ENCODE measurements at regions not wholly inside any gene's neighbourhood (a gene's known extent, or its start where the extent isn't known, plus 50 kb on each side); places are given as distances from the start of the nearest gene placed in this dataset.
"Not testable (repeated sequence)": the region's sequence is repeated elsewhere in the genome, so short reads cannot be mapped to it uniquely, and the experiment has no call there.

DNA sequence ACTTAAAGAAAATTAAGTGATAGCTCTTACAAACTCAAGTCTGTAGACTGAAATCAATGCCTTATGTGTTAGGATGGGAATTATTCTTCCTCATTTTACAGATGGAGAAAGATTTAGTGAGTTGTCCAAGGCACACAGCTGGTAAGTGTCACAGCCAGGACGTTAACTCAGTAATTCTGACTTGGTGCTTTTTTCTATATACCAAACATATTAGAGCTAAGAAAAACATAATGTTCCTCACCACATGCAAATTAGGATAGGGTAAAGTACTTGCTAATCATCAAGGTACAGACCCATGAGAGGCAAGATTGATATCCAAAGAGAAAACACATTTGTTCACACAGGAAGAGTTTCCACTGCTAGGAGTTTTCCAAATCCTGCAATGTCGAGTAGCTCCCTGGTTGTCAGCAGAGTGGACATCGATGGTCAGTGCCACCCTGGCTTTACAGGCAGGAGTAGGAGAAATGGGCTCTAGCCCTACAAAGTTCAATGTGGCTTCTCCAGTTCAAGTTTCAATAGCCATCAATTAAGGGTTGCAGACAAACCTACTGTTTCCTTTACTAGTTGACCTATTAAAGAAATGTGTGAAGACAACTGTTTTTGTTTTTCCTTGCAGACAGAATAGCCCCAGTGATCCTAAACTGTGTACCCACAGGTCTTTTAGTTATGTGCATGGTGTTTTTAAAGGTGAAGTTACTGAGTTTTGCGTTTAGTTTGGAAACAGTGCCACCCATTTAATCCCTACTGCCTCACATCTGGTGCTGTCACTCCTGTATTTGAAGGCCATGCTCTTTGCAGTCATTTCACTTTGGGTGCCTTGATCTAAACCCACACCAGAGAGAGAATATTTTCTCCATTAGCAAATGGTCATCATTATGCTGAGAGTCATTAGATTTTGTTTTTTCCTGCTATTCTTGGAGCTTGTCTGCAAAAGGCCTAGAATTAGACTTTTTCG is 460.8 kb upstream of the SMARCA2 start:
- DNase-seq (ENCODE audit: low spot score): no peak

DNA sequence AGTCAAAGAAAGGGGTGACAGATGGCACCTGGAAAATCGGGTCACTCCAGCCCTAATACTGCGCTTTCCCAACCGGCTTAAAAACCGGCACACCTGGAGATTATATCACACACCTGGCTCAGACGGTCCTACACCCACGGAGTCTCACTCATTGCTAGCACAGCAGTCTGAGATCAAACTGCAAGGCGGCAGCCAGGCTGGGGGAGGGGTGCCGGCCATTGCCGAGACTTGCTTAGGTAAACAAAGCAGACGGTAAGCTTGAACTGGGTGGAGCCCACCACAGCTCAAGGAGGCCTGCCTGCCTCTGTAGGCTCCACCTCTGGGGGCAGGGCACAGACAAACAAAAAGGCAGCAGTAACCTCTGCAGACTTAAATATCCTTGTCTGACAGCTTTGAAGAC is 456.5 kb upstream of the SMARCA2 start:
- DNase-seq (ENCODE audit: low spot score): not testable (repeated sequence)

DNA sequence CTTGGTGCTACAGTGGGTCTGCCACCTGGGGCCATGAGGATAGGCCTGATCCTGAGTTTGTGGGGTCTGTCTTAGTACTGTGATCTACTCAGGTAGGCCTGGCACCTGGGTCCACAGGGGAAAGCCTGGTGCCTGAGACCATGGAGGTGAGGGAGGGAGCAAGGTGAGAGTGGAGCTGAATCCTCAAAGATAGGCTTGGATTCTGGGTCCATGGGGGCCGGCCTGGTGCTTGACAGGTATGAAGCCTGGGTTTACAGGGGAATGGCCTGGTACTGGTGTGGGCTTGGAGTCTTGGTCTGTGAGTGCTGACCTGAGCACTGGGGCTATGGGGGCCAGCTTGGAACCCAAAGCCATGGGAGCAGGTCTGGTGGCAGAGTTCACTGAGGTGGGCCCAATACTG is 439.2 kb upstream of the SMARCA2 start:
- DNase-seq (ENCODE audit: low spot score): no peak

DNA sequence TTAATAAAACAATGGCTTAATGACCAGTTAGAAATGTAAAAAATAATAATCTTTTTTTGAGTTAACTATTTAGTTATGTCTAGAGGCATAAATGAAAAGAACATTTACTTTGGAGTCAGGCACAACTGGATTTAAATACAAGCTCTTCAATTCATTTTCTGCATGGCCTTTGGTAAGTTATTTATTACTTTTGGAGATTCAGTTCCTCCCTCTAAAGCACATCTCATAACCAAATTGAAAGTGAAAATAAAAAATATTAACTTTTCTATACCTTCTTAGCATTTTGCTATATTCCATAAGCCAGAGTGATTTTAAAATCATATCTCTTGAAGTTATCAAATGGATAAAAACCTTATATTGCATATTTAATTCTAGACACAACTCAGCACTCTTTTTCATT is 434.9 kb upstream of the SMARCA2 start:
- no peak for DNase-seq (ENCODE audit: low spot score)

DNA sequence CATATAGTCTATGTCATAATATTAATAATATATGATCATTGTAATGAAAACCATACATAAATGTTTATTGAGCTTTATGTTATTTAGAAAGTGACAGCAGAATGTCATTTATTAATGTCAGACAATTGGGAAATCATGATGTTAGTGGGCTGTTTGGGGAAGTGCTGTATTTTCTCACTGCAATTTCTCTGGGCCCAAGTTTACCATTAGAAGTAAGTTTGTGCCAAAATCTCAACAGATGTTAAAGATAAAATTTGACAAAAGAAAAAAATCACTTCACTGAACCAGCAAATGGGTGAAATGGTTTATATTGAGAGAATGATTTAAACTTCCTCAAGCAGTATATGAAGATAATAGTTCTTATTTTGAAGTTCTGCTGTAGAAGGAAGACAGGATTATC is 433.2 kb upstream of the SMARCA2 start:
- no peak for DNase-seq (ENCODE audit: low spot score)

DNA sequence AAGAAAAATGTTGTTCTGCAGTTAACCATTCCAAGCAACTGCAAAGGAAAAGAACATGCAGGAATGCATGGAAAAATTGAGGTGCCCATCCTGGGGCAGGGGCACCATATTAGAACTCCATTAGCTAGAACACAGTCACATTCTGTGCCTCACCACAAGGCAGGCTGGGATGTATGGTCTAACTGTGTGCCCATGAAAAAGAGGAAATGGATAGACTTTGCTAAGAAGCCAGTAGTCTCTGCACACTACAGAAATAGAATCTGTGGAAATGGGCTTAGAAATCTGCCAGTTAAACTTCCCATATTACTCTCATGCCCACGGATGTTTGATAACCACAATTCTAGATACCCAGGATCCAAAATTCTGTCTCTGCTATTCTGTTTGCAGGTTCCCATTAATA is 423.8 kb upstream of the SMARCA2 start:
- no peak for DNase-seq (ENCODE audit: low spot score)

DNA sequence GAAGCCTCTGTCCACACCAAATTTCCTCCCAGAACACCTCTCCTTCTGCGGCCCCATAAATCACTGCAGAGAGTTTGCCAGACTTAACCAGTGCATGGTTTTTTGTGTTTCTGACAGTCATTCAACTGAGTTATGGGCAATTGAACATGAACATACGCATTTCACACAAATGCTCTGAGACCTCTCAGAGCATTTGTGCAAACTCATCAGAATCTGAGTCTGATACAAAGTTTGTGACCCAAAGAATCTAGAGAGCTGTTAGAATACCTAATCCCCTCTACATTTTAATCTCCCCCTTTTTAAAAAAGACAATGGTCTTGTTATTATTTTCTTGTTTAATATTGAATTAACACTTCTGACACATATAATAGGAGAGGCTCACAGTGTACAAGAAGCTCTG is 416.9 kb upstream of the SMARCA2 start:
- DNase-seq (ENCODE audit: low spot score): no peak

DNA sequence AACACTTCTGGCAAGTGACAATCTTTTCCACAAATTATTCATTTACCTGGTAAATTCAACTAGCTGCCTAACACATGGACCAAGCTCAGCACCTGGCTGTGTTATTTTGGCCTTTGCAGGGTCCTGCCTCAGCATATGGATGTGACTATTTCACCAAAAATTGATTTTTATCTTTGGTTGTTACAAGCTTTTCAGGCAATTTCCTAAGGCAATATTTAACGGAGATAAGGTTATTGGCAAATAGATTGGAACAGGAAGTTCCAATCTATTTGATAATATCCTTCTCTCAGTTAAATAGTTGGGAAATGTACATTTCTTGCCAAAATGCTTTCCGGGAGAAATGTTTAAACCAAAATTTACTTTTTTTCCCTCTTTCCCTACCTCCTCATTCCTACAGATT is 415.2 kb upstream of the SMARCA2 start:
- no peak for DNase-seq (ENCODE audit: low spot score)

DNA sequence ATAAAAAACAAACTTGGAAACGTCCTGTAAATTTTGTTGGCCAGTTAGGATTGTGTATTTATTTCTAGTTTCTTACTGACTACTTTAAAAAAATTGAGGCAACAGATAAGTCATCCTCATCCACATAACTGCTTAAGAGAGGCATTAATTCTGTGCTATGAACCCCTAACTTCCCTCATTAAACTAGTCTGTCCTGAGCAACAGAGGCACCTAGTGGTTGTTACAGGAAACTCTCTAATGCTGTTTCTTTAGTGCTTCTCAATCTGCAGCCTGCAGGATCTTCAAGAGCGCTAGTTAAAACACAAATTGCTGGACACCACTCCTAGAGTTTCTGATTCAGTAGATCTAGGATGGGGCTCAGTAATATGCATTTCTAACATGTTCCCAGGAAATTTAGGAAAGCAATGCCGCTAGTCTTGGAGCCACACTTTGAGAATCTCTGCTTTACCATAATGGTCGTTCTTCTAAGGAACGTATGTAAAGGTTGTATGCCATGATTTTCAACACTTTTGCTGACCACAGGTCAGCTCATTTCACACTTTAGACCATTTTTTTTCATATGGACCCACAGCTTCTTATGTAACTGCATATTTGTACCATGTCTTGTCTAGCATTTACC is 410.1 kb upstream of the SMARCA2 start:
- peak; percentile 2 for DNase-seq (ENCODE audit: low spot score)

DNA sequence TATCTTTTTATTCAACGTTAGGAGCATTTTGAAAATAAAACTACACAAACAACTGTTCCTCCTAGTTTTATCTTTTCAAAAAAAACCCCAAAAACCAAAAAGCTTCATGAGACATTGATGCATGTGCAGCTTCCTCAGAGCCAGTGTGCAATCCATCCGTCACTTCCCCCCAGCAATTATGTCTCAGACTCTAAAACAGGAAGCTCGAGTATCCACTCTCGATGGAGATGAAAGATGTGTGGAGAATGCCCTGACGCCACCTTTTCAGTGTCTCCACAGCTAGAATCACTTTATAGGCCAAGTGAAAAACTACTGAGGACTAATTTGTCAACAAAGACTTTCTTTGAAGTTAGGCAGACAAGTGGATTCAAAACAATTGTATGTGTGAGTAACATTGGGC is 408.9 kb upstream of the SMARCA2 start:
- no peak for DNase-seq (ENCODE audit: low spot score)

DNA sequence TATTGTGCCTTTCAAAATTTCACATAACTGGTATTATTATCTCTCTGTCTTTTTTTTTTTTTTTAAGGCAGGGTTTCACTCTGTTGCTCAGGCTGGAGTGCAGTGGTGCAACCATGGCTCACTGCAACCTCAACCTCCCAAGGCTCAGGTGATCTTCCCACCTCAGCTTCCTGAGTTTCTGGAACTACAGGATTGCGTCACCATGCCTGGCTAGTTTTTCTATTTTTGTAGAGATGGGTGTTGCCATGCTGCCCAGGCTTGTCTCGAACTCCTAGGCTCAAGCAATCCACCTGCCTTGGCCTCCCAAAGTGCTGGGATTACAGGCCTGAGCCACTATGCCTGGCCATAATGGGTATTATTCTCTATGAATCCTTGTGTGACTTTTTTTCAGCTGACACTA is 402.3 kb upstream of the SMARCA2 start:
- no peak for DNase-seq (ENCODE audit: low spot score)

DNA sequence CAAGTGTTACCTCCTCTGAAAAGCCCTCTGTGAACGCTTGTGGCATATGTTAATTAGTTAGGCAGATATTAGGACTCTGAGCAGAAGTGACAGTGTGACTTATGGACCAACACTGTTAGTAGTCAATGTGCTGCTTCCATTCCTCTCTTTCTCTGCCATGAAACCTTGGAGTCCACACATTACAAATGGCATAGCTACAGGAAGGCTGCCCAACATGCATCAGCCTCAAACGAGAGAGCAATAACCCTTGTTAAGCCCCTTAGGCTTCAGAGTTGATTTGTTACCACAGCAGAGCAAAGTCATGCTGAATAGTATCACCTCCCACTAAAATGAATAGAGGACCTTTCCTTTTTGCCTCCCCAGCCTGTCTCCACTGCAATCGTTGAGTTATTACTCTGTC is 397.7 kb upstream of the SMARCA2 start:
- DNase-seq (ENCODE audit: low spot score): no peak

DNA sequence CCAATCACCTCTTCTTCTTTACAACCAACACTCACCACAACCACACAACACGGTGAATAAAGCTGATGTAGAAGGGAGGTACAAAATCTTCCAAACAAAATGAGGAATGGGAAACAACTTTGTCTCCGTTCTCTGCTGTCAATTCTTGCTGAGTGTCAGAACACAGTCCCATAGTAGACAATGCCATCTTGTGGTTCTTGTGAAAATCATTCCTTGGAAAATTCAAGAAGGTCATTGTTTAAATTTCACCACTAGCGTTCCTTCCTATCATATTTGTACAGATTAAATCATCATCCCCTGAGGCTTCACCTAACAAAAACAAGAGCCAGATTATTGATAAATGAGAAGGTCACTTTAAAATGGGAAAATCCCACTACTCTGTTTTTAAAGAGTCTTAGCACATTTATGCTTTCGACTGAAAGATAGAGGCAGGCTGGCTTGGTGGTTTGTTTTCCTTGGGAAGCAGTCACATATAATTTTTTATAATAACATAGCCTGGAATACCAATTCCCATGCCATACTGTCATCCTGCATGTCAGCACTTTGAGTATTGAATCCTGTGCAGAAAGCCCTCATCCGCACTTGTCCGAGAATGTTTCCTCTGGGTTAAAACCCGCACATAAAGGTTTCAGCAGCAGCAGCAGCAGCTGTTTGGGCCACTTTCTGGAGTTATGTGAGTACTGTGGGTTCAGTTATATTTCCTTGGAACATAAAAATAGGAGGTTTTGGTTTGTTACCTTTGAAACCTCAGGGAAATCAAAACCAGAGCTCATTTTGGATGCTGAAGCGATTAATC is 395.0 kb upstream of the SMARCA2 start:
- DNase-seq (ENCODE audit: low spot score): no peak

DNA sequence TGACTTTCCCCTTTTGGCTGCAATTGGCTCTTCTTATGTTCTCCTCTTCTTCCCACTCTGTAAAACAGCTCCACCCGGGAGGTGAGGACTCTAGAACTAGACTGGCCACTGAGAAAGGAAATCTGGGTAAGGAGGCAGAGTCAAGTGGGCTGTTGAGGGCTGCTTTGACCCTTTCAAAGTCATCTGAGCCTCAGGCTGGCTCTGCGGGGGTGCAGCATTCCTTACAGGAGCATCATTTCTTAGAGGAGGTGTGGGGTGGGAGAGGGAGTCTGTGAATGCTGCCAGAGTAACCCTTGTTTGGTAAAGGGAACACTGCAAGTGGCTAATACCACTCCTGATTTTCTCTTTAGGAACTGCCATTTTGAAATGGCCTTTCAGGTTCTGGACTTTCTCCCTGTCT is 377.7 kb upstream of the SMARCA2 start:
- DNase-seq (ENCODE audit: low spot score): no peak

DNA sequence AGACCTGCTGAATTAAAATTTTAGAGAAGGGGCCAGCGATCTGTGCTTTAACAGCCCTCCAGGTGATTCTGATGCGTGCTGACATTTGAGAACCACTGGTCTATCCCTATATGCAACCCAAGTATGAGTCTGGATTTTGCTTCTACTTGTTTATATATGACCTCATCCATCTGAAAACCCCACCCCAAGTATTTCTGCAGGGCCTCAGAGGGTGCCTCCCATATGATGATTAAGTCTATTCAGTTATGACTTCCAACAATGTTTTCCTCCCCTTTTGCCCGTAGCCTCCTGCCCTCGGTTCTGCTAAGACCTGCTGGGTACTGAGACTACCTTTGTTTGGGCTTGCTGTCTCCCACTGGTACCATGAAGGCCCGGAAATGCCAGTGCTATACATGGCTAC is 376.0 kb upstream of the SMARCA2 start:
- DNase-seq (ENCODE audit: low spot score): no peak

DNA sequence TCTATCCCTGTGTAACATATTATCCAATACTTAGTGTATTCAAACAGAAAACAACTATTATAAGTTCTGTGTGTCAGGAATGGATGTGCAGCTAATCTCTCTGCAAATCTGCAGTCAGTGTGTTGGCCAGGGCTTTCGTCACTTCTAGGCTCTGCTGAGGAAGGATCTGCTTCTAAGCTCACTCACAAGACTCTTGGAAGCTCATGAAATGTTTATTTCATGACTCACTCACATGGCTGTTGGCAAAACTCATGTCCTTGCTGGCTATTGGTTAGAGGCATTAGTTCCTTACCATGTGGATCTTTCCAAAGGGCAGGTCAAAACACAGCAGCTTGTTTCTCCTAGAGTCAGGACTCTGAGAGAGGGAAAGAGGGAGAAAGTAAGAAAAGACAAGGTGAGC is 367.4 kb upstream of the SMARCA2 start:
- DNase-seq (ENCODE audit: low spot score): no peak

DNA sequence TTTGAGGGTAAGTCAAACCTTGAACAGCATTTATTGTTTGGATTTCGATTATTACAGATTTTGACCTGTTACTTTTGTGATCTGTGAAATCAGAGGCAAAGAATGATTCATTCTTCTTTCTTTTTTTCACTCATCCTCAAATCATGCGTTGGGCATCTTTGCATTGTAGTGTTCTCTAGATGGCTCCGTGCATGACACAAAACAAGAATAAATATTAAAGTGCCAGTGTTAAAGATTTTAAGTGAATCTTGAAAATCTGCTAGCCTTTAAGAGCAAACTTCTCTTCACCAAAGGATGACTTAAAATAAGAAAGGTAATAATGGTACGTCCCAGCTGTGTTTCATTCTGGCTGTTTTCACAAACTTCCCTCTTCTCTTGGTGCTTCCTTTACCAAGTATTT is 361.9 kb upstream of the SMARCA2 start:
- DNase-seq (ENCODE audit: low spot score): no peak

DNA sequence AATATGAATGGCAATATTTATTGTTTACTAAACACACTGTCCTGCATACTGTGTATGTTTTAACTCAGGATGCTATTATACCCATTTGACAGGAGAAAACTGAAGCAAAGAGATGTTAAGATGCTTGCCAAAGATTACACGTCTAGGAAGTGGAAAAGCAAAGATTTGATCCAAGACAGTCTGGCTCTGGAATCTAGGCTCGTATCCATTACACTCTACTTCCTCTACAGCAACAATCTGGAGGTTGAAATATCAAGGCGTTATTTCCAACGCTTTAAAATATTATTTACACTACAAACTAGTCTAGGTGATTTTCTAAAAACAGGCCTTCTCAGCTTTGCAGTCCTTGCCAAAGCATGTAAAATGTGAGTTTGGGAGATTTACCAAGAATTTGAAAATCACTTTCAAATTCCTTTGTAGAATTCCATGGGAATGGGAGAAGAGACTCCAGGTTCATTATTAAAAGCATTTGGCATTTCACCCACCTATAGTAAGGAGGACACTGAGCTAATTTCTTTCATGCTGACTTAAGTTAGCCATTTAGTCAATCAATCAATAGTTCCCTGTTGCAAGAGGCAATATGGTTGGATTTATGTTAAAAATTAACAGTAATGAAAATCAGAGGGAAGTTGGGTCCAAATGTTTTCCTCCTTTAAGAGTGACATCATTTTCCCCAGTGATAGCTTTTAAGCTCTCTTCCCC is 356.3 kb upstream of the SMARCA2 start:
- no peak for DNase-seq (ENCODE audit: low spot score)

DNA sequence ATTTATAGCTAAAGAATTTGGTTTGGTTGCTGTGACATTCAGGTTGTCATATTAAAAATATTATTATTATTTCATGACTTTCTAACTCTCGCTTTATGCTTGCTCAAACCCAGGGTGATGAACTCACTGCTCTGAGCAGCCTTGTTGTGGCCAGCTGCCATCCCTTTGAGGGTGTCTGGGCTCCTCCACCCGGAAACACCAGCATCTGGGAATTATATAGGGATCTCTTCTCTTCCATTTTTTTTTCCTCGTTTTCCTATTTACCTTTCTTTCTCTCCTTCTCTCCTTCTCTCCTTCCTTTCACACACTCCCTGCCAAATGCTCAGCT is 355.8 kb upstream of the SMARCA2 start:
- no peak for DNase-seq (ENCODE audit: low spot score)

DNA sequence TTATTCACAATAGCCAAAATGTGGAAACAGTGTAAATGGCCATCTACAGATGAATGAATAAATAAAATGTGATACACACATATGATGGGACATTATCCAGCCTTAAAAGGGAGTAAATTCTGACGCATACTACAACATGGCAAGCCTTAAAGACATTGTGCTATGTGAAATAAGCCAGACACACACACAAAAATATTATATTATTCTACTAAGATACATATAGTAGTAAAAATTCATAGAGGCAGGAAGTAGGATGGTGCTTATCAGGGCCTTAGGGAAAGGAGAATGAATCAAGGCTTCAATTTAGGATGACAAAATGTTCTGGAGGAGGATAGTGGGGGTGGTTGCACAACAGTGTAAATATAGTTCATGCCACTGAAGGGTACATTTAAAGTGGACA is 346.7 kb upstream of the SMARCA2 start:
- DNase-seq (ENCODE audit: low spot score): no peak

DNA sequence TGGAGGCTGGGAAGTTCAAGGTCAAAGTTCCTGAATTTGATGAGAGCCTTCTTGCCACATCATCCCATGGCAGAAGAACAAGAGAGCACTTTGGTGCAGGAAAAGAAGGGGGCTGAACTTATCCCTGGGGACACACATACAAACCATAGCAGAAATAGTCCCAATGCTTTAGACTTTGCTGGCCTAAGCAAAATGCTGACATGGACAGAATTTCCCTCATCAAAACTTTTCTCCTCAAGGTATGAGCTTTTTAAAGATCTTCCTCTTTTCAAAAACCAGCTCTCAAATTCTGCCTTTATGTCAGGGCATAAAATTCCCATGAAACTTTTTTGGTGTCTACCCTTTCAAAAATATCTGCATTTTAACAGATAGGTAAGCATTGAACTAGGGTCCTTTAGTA is 341.8 kb upstream of the SMARCA2 start:
- DNase-seq (ENCODE audit: low spot score): no peak

DNA sequence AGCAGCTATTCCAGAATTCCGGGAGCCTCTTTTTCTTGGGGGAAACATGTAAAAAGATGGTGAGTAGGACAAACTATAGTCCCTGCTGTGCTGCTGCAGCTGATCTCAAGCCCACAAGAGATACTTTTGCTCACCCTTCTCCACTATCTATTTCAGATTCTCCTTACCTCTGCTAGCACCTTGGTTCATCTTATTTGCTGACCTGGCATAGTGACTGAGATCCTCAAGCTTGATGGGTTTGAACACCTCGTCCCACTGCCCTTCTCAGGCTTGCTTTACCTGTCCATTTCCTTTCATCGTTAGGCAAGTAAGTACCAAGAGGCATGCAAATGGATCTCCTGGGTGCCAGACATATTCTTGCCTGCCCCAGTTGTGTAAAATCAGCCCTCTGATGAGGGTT is 338.4 kb upstream of the SMARCA2 start:
- no peak for DNase-seq (ENCODE audit: low spot score)
